HG03060 (cell line): ENCODE measurements at regions not wholly inside any gene's neighbourhood (a gene's known extent, or its start where the extent isn't known, plus 50 kb on each side); places are given as distances from the start of the nearest gene placed in this dataset.
"Not testable (repeated sequence)": the region's sequence is repeated elsewhere in the genome, so short reads cannot be mapped to it uniquely, and the experiment has no call there.

ENCODE experiments used
- ATAC-seq: cut with Tn5 transposase; IDR thresholded peaks from one replicate; pipeline ENCODE4 v1.9.1; 2021; ENCODE audit warnings: low read depth, moderate number of reproducible peaks; ENCODE audit not compliant: unreplicated experiment

DNA sequence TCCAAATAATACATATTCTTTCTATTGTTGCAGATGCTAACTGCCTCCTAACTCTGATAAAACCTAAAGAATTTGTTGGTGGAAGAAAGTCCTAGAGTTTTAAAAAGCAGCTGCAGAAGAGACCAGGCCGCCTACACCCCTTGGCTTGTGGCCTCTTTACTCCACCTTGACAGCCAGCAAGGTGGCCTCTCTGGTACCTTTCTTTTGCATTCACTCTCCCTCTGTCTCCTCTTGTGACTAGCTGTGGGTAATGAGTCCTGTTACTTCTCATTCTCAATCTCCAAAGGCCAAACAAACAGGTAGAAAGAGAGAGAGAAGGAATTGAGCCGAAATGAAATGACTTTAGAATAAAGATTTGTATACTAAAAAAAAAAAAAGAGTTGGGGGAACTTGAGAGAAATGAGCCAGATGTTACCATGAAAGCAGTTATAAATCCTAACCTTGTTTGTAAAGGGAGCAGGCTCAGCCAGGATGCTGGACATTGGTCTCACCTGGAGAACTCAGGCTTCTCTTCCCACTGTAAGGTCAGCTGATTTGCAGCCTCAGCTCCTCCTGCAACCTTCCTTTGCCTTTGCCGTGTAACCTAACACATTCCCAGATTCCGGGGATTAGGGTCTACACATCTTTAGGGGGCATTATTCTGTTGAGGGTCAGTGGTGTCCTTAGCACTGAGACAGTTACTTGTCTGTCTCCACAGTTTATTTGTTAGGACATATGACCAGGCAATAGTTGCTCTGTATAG is 164.1 kb upstream of the IRF2BP2 start:
- ATAC-seq: no peak

DNA sequence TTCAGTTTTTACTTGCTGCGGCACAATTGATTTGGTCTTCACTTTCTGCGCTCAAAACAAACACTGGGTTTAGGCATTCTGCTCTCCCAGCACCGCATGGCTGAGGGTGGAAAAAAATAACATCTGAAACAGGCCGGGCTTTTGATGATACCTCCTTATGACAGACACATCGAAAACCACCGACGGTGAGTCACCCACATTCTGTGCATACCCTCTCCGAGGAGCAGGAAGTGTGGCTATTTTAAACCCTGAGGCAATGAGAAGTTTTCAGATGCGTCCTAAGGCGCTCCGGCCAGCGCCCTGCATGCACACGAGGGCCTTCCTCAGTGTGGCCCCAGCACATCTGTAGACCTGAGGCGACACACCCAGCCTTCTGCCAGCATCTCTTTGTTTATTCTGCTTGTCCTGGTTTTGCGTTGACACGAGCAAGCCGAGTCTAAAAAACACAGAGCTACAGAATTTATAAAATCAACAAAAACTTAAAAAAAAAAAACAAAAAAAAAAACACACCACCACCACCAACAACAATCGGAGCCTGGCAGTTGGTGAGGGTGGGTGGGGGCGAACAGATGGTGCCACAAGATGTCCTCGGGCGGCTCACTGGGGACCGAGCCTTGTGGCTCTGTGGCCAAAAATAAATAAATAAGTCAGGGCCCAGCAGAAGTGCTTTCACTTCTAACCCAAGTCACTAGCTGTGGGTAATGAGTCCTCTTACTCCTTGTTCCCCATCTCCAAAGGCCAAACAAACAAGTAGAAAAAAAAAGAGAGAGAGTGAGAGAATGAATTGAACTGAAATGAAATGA is 162.6 kb upstream of the IRF2BP2 start:
- peak; percentile 75 for ATAC-seq

DNA sequence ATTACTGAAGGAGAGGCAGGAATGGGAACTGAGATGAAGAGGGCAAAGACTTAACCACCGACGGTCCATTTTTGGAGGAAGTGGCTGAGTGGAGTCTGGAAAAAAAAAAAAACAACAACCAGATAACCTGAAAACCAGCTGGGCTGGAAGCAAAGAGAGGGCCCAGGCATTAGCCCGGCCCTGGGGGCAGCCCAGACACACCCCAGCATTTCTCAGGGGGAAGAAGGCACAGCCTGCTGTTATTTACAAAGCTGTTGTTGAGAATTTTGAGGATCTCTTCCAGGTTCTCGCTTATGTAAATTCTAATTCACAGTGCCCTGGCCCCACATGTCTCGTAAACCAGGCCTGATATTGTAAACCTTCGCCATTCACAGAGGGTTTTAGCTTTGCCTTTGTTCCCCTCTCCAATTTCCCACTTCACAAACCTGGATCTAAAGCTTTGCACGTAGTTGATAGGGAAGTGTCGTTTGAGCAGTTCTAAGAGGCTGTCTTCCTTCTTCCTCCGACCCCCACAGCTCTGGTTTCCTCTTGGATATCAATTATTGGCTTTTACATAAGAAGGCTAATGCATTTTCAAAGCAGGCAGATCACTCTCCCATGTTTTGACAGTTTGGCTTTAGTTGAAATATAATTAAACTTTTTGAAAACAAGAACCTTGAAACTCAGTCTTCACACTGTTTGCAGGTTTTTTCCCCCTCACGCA is 161.8 kb upstream of the IRF2BP2 start:
- ATAC-seq: no peak

DNA sequence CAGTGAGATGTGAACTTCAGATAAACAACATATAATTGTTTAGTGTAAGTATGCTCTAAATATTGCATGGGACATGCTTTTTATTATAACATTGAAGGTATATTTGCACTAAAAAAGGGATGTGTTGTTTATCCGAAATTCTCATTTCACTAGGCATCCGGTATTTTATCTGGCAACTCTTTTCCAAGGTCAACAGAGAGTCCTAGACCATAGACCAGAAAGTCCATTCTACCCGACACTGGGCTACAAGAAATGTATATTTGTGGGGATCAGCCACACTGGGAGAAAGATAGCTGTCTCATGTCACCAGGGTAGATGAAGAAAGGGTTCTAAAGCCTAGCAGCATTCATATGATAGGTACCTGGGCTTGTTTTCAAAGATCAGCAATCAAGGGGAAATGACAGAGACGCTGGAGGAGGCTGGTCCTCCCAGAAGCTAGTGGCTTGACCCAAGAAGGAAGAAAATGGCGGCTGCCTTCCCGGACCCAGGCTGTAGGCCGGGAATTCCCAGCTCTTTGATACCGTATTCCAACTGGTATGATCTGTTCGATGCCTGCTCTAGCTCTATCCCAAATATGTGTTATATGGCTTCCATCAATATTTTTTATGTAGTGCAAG is 161.1 kb upstream of the IRF2BP2 start:
- no peak for ATAC-seq

DNA sequence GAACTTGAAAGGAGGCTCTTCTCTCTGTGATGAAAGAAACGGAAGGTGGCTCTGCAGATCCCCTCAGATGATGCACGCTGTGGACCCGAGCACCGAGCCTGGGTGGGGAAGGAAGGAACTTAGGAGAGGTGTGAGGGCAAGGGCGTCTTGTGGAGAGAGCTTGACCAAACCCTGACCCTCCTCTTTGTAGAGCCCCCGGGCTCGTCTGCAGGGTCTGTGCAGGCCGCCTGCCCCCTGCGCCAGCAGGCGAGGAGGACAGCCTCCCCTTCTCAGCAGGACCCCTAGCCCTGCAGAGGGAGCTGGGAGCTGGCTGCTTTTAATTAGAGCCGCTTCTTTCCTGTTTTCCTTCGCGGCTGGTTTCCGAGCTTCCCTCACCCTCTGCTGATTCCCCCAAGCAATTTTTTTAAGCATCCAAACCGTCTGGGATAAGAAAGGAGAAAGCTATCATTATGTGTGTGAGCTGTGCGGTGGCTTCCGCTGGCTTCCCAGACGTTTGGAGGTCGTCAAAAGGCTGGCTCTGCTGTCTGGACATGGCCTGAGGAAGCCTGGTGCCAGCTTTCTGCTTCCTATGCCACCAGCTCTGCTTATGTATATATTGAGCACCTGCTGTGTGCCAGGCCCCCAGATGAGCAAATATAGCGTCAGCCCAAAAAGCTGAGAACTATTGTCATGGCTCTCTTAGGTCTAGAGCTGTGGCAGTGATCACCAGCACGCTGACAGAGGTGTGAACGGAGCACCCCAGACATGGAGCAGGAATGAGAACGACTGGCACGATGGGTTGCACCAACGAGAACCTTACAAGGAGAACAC is 160.2 kb upstream of the IRF2BP2 start:
- no peak for ATAC-seq

DNA sequence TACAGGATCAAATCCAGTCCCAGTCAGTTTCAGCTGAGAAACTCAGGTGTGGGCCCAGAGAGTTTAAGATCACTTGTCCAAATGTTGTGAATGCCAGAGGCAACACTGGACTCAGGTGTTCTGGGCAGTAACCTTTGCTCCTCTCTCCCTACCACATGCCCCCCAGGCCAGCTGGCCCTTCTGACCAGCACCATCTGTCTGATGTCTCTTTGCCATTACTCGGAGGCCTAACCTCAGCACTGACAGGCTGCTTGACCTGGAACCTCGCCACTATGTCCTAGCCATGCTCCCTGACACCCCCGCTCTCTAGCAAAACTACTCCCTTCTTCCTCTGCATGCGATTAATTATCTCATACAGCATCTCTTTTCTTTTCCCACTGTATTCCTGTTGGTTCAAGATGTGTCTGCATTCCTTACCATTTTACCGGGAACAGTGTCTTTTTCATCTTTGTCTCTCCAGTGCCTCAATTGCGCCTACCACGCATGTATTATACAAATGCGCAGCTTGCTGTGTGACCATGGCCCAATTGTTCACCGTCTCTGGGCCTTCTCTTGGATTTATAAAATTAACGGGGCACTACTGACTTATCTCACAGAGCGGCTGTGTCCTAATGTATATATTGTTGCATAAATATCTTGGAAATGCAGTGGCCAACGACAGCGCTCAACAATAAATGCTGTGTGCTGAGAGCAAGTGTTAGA is 159.5 kb upstream of the IRF2BP2 start:
- no peak for ATAC-seq

DNA sequence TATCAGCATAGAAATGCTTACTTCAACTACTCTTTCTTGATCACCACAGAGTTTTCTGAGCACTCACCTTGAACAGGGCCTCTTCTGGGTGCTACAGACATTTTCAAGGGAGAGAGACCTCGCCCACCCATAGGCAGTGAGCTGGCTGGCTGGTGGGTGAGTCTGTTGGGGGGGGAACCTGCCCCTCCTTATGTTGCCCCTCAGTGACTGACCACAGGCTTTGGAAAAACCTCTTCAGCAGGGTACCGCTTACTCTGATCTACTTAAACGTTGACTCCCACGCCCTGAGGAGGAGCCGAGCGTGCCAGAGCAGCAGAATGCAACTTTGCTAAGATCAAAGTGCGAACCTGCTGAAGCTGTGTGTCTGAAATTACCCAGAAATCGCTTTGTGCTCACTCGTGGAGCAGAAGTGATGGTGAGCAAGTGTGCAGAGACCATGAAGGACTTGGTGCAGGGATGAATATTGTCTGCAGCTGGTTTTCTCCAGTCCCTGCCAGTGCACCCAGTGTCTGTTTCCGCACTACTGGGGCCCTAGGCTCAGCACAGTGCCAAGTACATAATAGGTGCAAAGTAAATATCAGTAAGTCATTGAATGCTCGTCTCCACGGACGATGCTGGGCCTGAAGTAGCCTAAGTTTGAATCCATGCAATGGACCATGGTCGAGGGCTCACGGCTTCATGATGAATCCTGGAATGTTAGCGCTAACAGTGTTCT is 158.7 kb upstream of the IRF2BP2 start:
- ATAC-seq: no peak

DNA sequence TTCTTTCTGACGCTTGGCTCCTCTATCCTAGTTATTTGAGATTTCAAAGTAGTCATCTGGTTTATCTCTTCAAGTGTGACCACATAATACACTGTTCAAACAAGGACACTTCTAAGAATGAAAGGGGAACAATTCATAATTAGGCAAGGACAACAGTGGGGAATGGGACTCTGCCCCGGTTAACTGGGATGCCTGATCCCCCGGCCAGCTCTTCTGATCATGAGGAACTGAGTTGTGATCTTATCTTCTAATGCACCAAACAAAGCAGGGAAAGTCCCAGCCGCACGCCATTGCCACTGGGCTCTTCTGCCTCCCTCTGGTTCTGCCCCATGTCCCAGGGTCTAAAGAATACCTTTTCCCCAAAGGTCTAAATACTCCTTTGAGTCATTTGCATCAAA is 158.2 kb upstream of the IRF2BP2 start:
- no peak for ATAC-seq

DNA sequence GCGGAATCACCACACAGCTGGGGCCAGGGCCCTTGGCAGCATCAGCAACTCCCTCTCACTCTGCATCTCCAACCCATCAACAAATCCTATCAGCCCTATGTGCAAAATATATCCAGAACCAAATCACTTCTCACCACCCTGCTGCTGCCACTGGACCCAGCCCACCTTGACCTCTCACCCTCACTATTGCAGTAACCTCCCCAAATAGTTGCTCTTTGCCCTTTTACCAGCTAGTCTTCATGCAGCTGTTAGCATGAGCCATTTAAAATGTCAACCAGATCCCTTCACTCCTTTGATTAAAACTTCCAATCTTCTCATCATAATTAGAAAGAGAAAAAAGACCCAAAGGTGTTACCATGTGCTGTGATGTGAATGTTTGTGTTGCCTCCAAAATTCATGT is 155.7 kb upstream of the IRF2BP2 start:
- ATAC-seq: no peak

DNA sequence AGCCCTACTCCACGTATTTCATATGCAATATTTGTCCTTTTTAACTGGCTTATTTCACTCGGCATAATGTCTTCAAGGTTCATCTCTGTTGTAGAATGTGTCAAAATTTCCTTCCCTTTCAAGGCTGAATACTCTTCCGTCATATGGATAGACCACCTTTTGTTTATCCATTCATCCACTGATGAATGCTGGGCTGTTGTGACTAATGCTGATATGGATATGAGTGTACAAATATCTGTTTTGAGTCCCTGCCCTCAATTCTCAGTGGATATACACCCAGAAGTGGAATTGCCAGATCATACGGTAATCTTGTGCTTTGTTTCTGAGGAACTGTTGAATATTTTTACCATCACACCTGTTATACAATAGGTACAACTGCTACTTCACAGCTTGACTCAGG is 155.2 kb upstream of the IRF2BP2 start:
- ATAC-seq: no peak

DNA sequence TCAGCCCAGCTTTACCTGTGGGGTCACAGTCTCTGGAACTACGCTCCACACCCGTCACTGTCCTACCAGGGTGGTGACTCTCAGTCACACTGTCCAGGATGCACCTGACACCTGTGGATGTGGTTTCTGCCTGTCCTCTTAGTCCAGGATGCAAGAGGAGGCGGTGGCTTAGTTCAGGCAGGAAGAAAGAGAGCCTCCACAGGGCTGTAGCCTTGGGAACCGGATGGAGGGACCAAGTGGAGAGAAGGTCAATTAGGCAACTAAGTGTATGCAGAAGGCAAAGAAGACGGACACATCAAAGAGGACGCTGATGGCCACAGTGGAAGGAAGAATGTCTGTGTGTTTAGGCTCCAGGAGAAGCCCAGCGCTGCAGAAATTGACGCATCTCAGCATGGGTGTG is 153.9 kb upstream of the IRF2BP2 start:
- ATAC-seq: no peak

DNA sequence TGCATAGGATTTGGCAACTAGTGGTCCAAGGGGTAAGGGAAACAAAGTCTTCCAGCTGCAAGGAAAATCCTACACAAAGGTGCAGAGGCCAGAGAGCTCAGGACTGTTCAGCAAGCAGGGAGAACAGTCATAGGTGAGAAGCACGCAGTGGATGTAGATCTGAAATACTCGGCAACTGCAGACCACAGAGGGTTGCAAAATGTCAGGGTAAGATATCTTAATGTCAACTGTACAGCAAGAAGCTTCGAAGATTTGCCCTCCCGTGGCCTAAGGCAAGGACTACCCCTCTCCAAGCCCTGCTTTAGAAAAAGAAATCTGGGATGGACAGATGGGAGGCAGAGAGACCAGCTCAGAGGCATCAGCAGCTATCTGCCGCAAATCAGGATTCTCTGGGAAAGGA is 153.4 kb upstream of the IRF2BP2 start:
- no peak for ATAC-seq

DNA sequence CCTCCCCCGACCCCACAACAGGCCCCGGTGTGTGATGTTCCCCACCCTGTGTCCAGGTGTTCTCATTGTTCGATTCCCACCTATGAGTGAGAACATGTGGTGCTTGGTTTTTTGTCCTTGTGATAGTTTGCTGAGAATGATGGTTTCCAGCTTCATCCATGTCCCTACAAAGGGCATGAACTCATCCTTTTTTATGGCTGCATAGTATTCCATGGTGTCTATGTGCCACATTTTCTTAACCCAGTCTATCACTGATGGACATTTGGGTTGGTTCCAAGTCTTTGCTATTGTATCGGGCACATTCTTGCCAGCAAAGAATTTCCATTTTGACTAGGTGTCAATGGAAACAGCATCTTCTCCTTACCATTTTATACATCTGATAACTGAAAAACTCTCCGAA is 152.1 kb upstream of the IRF2BP2 start:
- not testable (repeated sequence) for ATAC-seq

DNA sequence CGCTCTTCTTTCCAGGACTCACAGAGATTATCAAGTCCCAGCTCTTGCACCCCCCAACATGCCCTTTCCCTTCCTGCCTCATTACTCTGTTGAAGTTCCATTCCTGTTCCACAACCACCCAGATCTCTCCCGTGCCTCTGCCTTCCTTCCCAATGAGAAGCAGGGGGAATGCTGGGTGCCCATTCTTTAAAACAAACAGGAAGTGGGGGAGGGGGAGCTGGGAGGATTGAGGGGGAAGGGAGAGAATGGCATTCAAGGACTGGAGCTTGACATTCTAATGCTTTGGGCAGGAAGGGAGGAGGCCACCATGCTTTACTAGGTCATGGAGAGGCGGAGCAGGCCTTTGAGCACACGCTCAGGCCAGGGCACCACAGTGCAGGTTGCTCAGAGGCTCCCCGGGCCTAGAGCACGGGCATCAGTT is 150.3 kb upstream of the IRF2BP2 start:
- ATAC-seq: no peak

DNA sequence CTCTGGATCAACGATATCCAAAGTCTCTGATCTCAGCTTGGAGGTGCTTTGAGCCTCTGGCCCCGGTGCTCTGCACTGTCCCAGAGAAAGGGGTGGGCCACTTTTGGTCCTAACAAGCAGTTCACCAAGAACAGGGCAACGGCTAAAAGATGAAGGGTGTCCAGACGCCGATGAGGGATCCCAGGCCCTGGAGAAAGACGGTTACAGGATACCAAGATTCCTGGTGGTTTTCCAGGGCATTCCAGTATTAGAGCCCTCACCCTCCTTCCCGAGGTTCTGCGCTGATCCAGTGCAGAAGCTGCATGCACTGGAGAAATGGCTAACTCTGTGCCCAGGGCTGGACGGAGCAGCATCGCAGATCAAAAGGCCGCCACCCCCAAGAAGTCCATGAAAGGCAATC is 149.9 kb upstream of the IRF2BP2 start:
- ATAC-seq: no peak

DNA sequence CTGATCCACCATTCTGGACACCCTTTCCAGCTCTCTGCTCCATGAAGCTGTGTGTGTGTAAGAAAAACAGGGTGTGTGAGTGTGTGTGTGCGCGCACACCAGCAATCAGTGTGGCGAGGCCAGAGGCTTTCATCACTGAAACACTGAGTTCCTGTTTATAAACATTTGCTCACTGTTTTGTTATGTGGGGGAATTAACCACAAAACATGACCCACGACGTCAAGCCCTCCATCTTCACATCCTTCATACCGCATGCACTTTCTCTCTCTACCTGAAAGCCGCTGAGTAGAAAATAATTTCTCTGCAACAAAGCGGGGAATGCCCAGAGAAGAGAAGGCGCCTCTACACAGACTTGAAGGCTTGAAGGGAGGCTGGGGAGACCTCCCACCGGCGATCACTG is 148.9 kb upstream of the IRF2BP2 start:
- ATAC-seq: no peak

DNA sequence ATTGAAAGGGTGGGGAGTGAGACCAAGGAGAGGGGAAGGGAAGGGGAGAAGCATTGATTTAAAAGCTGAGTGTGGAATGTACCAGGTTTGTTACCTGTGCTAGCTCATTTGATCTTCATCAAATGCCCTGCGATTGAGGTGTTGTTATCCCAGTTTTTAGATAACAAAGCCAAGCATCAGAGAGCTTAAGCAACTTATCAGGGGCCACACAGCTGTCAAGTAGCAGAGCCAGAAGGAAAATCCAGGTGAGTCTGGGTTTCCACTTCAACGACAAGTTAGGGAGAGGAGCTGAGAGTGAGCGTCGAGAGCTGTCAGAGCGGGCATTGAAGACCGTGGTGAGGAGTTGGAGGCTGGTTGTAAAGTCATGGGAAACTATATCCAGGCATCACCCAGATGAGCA is 146.9 kb upstream of the IRF2BP2 start:
- ATAC-seq: no peak

DNA sequence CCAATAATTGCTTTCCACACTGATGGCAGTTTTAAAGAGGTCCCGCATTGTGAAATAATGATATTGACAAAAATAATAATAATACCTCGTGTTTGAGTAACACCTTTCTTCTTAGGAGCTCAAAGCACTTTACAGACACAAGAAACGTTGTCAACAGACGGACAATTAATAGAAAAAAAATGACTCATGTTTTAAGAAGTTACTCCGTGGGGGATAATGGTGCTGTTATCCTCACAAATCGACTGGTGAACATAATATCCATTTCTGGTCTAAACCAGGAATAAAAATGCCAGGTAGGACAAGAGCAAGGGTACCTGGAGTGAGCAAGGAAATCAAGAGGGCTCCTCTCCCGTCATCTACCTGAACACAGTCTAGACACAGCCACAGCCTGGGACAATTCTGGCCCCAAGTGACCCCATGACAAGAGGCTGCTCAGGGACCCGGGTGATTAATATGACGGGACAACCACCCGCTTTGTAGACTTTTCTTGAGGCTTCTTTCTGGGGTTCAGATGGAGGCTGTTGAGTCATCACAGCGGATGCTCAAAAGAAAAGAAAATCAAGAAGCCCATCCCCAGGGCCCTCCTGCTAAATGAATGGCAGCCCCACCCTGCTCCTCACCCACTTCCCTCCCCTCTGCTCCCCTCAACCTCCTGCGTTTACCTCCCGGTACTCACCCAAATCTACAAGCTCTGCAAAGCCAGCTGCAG is 146.2 kb upstream of the IRF2BP2 start:
- no peak for ATAC-seq
